Neuronal stem cell (in vitro differentiated cells): ENCODE measurements at regions not wholly inside any gene's neighbourhood (a gene's known extent, or its start where the extent isn't known, plus 50 kb on each side); places are given as distances from the start of the nearest gene placed in this dataset.

Source experiments
- DNase-seq: peaks from one replicate; pipeline ENCODE4 v3.0.0-alpha.2; 2013; ENCODE audit warnings: low spot score
- H2AFZ ChIP-seq: one replicate; pipeline ENCODE4 v1.6.1; 2013; ENCODE audit warnings: mild to moderate bottlenecking, low read length, inconsistent platforms
- H2AK5ac ChIP-seq: 2 replicates; pipeline ENCODE4 v1.6.1; 2013; ENCODE audit warnings: low read depth, mild to moderate bottlenecking, inconsistent platforms, low read length, moderate library complexity, mixed read lengths
- H2BK120ac ChIP-seq: 2 replicates; pipeline ENCODE4 v1.6.1; 2013; ENCODE audit warnings: low read depth, mild to moderate bottlenecking, inconsistent platforms, low read length, moderate library complexity, mixed read lengths
- H2BK12ac ChIP-seq: one replicate; pipeline ENCODE4 v1.6.1; 2013; ENCODE audit warnings: low read length, inconsistent platforms
- H2BK15ac ChIP-seq: 2 replicates; pipeline ENCODE4 v1.6.1; 2013; ENCODE audit warnings: mild to moderate bottlenecking, low read length, inconsistent platforms, mixed read lengths
- H2BK5ac ChIP-seq: one replicate; pipeline ENCODE4 v1.6.1; 2013; ENCODE audit warnings: inconsistent platforms, mild to moderate bottlenecking, low read length, moderate library complexity
- H3K14ac ChIP-seq: one replicate; pipeline ENCODE4 v1.6.1; 2013; ENCODE audit warnings: low read length, inconsistent platforms
- H3K18ac ChIP-seq: 2 replicates; pipeline ENCODE4 v1.6.1; 2013; ENCODE audit warnings: low read length, inconsistent platforms
- H3K23ac ChIP-seq: 2 replicates; pipeline ENCODE4 v1.6.1; 2013; ENCODE audit warnings: low read depth, mild to moderate bottlenecking, mixed read lengths, low read length, inconsistent platforms; ENCODE audit not compliant: poor library complexity
- H3K27ac ChIP-seq: replicated peaks from 3 replicates; pipeline ENCODE4 v1.5.1; 2013; ENCODE audit warnings: low read length, inconsistent platforms
- H3K27me3 ChIP-seq, 3 experiments: 2 replicates each; pipeline ENCODE4 v1.6.1; 2013; ENCODE audit warnings: low read length in 3 of 3, mild to moderate bottlenecking in 2 of 3, inconsistent platforms in 1 of 3, low read depth in 1 of 3, mixed read lengths in 1 of 3, moderate library complexity in 1 of 3; ENCODE audit not compliant: control insufficient read depth in 3 of 3, insufficient read depth in 3 of 3
- H3K36me3 ChIP-seq, 2 donors: replicated peaks in 1 of 2; 2 replicates each; pipeline ENCODE4 v1.6.1; 2013; ENCODE audit warnings: low read length in 2 of 2; ENCODE audit not compliant: control insufficient read depth in 2 of 2, insufficient read depth in 2 of 2
- H3K4ac ChIP-seq: 2 replicates; pipeline ENCODE4 v1.6.1; 2013; ENCODE audit warnings: inconsistent platforms, mild to moderate bottlenecking, low read length, moderate library complexity
- H3K4me1 ChIP-seq, 2 donors: 1 replicate in 1 of 2; 2 replicates in 1 of 2; pipeline ENCODE4 v1.6.1; 2013; ENCODE audit warnings: low read length in 2 of 2, low read depth in 1 of 2; ENCODE audit not compliant: control insufficient read depth in 2 of 2, insufficient read depth in 1 of 2
- H3K4me2 ChIP-seq: one replicate; pipeline ENCODE4 v1.6.1; 2013; ENCODE audit warnings: mild to moderate bottlenecking, low read length, inconsistent platforms; ENCODE audit not compliant: insufficient read depth, poor library complexity, severe bottlenecking
- H3K4me3 ChIP-seq, 2 donors: 2 replicates each; pipeline ENCODE4 v1.5.1; 2013; ENCODE audit warnings: low read length in 2 of 2, mild to moderate bottlenecking in 2 of 2, inconsistent platforms in 1 of 2, moderate library complexity in 1 of 2
- H3K79me1 ChIP-seq: one replicate; pipeline ENCODE4 v1.6.1; 2013; ENCODE audit warnings: low read depth, mild to moderate bottlenecking, inconsistent platforms, low read length, moderate library complexity
- H3K9ac ChIP-seq: one replicate; pipeline ENCODE4 v1.6.1; 2013; ENCODE audit warnings: mild to moderate bottlenecking, low read depth, low read length, inconsistent platforms; ENCODE audit not compliant: poor library complexity
- H3K9me3 ChIP-seq, 2 donors: replicated peaks in 1 of 2; 2 replicates each; pipeline versions ENCODE3 to v1.6.1; 2013; ENCODE audit warnings: low read length in 2 of 2, mild to moderate bottlenecking in 2 of 2, inconsistent platforms in 1 of 2, low read depth in 1 of 2, mixed read lengths in 1 of 2, moderate library complexity in 1 of 2; ENCODE audit not compliant: control insufficient read depth in 2 of 2, insufficient read depth in 1 of 2
- H4K8ac ChIP-seq: one replicate; pipeline ENCODE4 v1.6.1; 2013; ENCODE audit warnings: low read depth, mild to moderate bottlenecking, inconsistent platforms, low read length, moderate library complexity
- H4K91ac ChIP-seq: one replicate; pipeline ENCODE4 v1.6.1; 2013; ENCODE audit warnings: low read length, low read depth, mild to moderate bottlenecking, inconsistent platforms; ENCODE audit not compliant: poor library complexity
- WGBS, 2 donors: extraction: QIAGEN DNeasy Blood & Tissue Kit; methylation state at CpG; one replicate each; pipeline ENCODE4 v1.1.7; 2013; ENCODE audit warnings: missing lambda C conversion rate in 2 of 2, mixed read lengths in 1 of 2; ENCODE audit not compliant: insufficient read length in 2 of 2, insufficient replicate concordance in 1 of 2; ENCODE audit errors: extremely low coverage in 2 of 2; 5-methylcytosine and 5-hydroxymethylcytosine counted together

DNA sequence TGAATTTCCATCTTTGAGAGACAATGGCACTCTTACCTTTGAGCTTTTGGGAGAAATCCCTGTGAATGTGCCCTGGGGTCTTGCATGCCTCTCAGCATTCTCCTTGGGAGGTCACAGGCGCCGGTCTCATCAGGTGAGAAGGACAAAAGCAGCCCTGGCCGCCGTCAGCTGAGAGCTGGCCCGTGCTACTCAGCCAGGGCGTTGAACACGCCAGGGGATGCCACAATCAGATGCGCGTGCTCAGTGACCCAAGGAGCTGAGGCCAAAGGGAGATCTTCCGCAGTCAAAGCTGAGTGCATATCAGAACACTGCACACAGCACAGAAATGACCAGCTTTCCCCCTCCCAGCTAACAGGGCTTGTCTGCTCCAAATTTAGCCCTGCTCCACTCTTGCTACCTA is 253.6 kb upstream of the NOX3 start:
- no peak overlapping the region for H3K14ac ChIP-seq
- no peak overlapping the region for H3K18ac ChIP-seq
- H3K27ac ChIP-seq, result no peak overlapping the region
- WGBS, 2 donors, result no CpG with 5 or more reads among the region's 10 CpGs
- H4K8ac ChIP-seq, result no peak overlapping the region
- no peaks in the 10 kb centered on the region for H3K79me1 ChIP-seq
- no peak overlapping the region for H4K91ac ChIP-seq
- H3K4me2 ChIP-seq, result no peak overlapping the region
- H2AFZ ChIP-seq, result no peak overlapping the region
- no peak overlapping the region for H2BK15ac ChIP-seq
- no peak overlapping the region for H3K9ac ChIP-seq
- H3K23ac ChIP-seq, result no peak overlapping the region
- H3K4me1 ChIP-seq, result no peaks in the 10 kb centered on the region
- no peaks in the 10 kb centered on the region for H3K27me3 ChIP-seq
- peak overlapping the region in 1 of 2 donors; percentile 27 for H3K4me3 ChIP-seq
- H2BK12ac ChIP-seq, result no peak overlapping the region
- no peak overlapping the region for H3K4ac ChIP-seq
- H2AK5ac ChIP-seq, result no peak overlapping the region
- no peak overlapping the region for H2BK5ac ChIP-seq
- DNase-seq, result no peak
- no peaks in the 10 kb centered on the region for H3K36me3 ChIP-seq
- H2BK120ac ChIP-seq, result no peak overlapping the region
- H3K9me3 ChIP-seq, result no peaks in the 10 kb centered on the region

DNA sequence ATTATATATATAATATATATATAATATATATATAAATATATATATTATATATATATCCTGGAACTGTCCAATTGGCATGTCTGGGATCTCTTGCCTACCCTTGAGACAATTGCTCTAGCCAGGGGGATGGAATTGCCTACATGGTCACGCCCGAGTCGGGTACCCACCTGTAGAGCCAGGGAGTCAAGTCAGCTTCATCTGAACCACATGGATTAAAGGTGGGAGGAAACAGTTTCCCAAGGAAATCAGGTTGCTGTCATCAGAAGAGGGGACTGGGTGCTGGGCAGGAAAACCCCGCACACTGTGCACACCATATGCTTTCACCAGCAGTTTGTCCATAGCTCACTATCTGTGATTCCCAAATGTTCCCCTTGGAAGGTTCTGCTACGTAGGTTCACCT is 252.5 kb upstream of the NOX3 start:
- Histone ChIP-seq H3K9ac (no peak overlapping the region), H2BK5ac (no peak overlapping the region), H3K9me3 (no peaks in the 10 kb centered on the region), H3K18ac (no peak overlapping the region), H4K8ac (no peak overlapping the region), H3K36me3 (no peaks in the 10 kb centered on the region), H2AFZ (no peak overlapping the region), H3K79me1 (no peaks in the 10 kb centered on the region), H2AK5ac (no peak overlapping the region), H3K27me3 (no peaks in the 10 kb centered on the region), H3K23ac (no peak overlapping the region), H2BK15ac (no peak overlapping the region), H3K4ac (no peak overlapping the region), H3K4me1 (no peaks in the 10 kb centered on the region), H2BK120ac (no peak overlapping the region), H3K4me3 (no peak overlapping the region), H2BK12ac (no peak overlapping the region), H4K91ac (no peak overlapping the region), H3K4me2 (no peak overlapping the region), H3K14ac (no peak overlapping the region), H3K27ac (no peak overlapping the region)
- WGBS, 2 donors, result no CpG with 5 or more reads among the region's 5 CpGs
- no peak for DNase-seq

DNA sequence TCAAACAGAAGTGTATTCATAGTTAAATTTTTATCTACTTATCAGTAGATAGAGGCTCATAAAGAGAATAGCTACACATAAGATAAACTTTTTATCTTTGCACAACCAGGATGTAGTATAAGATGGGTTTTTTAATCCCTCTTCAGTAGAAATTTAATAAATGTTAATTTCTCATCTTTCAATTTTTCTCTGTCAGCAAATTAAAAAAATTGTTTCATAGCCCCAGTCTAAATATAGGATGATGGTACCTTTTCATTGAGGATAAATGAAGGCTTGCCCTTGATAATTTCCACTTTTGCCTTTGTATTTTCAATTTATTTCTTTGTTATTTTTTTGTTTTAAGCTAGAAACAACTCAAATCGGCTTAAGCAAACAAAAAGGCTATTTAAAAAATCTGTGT is 251.2 kb upstream of the NOX3 start:
- no CpG with 5 or more reads among the region's 1 CpG for WGBS, 2 donors
- no peak overlapping the region for H3K18ac ChIP-seq

DNA sequence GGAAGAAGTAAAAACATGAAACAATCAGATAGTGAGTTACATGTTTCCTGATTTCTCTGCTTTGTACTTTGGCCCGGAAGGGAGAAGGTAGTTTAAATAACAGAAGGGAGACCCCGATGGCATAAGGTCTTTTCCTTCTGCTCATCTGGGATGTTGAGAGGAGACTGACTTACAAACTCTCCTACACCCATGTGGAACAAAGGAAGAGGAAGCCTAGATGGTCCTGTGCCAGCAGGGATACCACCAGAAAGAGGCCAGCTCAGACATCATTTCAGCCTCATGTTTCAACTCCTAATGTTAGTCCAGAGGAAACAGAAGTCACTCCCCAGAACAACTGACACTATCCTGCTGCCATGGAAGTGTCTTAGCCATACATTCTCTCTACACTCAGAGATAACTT is 250.7 kb upstream of the NOX3 start:
- H3K9me3 ChIP-seq, result peaks cover 0 to 2% of the 10 kb centered on the region in 2 donors
- H2BK120ac ChIP-seq, result no peak overlapping the region
- H3K4ac ChIP-seq, result no peak overlapping the region
- H2AFZ ChIP-seq, result no peak overlapping the region
- H3K4me2 ChIP-seq, result no peak overlapping the region
- no peaks in the 10 kb centered on the region for H3K36me3 ChIP-seq
- no peak overlapping the region for H2AK5ac ChIP-seq
- no peak overlapping the region for H3K14ac ChIP-seq
- no peak overlapping the region for H3K27ac ChIP-seq
- H3K4me3 ChIP-seq, result no peak overlapping the region
- no peaks in the 10 kb centered on the region for H3K4me1 ChIP-seq
- H3K79me1 ChIP-seq, result no peaks in the 10 kb centered on the region
- no peak overlapping the region for H3K18ac ChIP-seq
- no peaks in the 10 kb centered on the region for H3K27me3 ChIP-seq
- no peak overlapping the region for H3K23ac ChIP-seq
- no peak overlapping the region for H3K9ac ChIP-seq
- WGBS, 2 donors, result no CpG with 5 or more reads among the region's 2 CpGs
- no peak overlapping the region for H2BK15ac ChIP-seq
- no peak overlapping the region for H2BK5ac ChIP-seq
- no peak overlapping the region for H4K8ac ChIP-seq
- no peak overlapping the region for H4K91ac ChIP-seq
- DNase-seq, result no peak
- no peak overlapping the region for H2BK12ac ChIP-seq

More for the DNA sequence above, 251.2 kb upstream of the NOX3 start:
- no peak overlapping the region for H3K4me2 ChIP-seq
- H3K27me3 ChIP-seq, result no peaks in the 10 kb centered on the region
- H3K23ac ChIP-seq, result no peak overlapping the region
- no peaks in the 10 kb centered on the region for H3K79me1 ChIP-seq
- H3K14ac ChIP-seq, result no peak overlapping the region
- no peak overlapping the region for H2BK120ac ChIP-seq
- H3K9ac ChIP-seq, result no peak overlapping the region
- DNase-seq, result no peak
- no peak overlapping the region for H3K4ac ChIP-seq
- H2BK15ac ChIP-seq, result no peak overlapping the region
- no peak overlapping the region for H2BK12ac ChIP-seq
- H2BK5ac ChIP-seq, result no peak overlapping the region
- H3K36me3 ChIP-seq, result no peaks in the 10 kb centered on the region
- no peaks in the 10 kb centered on the region for H3K4me1 ChIP-seq
- H3K4me3 ChIP-seq, result no peak overlapping the region
- no peak overlapping the region for H2AK5ac ChIP-seq
- H4K91ac ChIP-seq, result no peak overlapping the region
- H2AFZ ChIP-seq, result no peak overlapping the region
- no peak overlapping the region for H4K8ac ChIP-seq
- H3K27ac ChIP-seq, result no peak overlapping the region
- H3K9me3 ChIP-seq, result peaks cover 0 to 2% of the 10 kb centered on the region in 2 donors
